ENCODE measurements at regions not wholly inside any gene's neighbourhood (a gene's known extent, or its start where the extent isn't known, plus 50 kb on each side); places are given as distances from the start of the nearest gene placed in this dataset.

- TF ChIP-seq POLR2A (IDR thresholded peaks at IDR 0.05): no peak
- TF ChIP-seq CTCF (IDR thresholded peaks at IDR 0.05): no peak
These were observed 226.8 kb upstream of the ATP10B start for GRCh38 chr5:161078793-161079192.

Measured in lower leg skin (tissue), 3 donors.